IMR-90 (cell line): ENCODE measurements at regions not wholly inside any gene's neighbourhood (a gene's known extent, or its start where the extent isn't known, plus 50 kb on each side); places are given as distances from the start of the nearest gene placed in this dataset.

Source experiments
- ATAC-seq: fragments of 200-7000 bp; cut with Tn5 transposase; 2 replicates; pipeline ENCODE4 v1.9.1; 2020; ENCODE audit warnings: low read depth, mild to moderate bottlenecking, moderate library complexity
- BruUV-seq: library from RNA; stranded (reverse); fragments of 400-500 nt; replicated peaks from 2 replicates; lab custom pipeline; 2021; lab: Mats Ljungman, UMichigan
- CTCF ChIA-PET: fragments of 300-600 bp; formaldehyde crosslinking; extraction: SDS; loops from one replicate; lab custom pipeline; 2021; ENCODE audit warnings: antibody characterized with exemption; lab: Yijun Ruan, JAX
- POLR2A ChIA-PET: fragments of 300-600 bp; sonication (Branson Sonifier 250); formaldehyde crosslinking; loops from one replicate; lab custom pipeline; 2022; ENCODE audit warnings: antibody characterized with exemption; ENCODE audit not compliant: unreplicated experiment; lab: Charles Lee
- DNase-seq: peaks from one replicate; pipeline ENCODE4 v3.0.0; 2013
- H2AFZ ChIP-seq: replicated peaks from 2 replicates; pipeline ENCODE3; 2013; ENCODE audit warnings: low read length, mild to moderate bottlenecking; ENCODE audit not compliant: poor library complexity
- H2AK5ac ChIP-seq: 2 replicates; pipeline ENCODE4 v1.6.1; 2013; ENCODE audit warnings: low read depth, low read length, inconsistent platforms
- H2AK9ac ChIP-seq: replicated peaks from 2 replicates; pipeline ENCODE3; 2013; ENCODE audit warnings: mild to moderate bottlenecking, low read depth, low read length, moderate library complexity; ENCODE audit not compliant: poor library complexity
- H2BK120ac ChIP-seq: 2 replicates; pipeline ENCODE4 v1.6.1; 2013; ENCODE audit warnings: low read depth, low read length, inconsistent platforms
- H2BK15ac ChIP-seq: 3 replicates; pipeline ENCODE4 v1.6.1; 2013; ENCODE audit warnings: low read depth, low read length, inconsistent platforms
- H2BK20ac ChIP-seq: 2 replicates; pipeline ENCODE4 v1.6.1; 2013; ENCODE audit warnings: low read depth, mild to moderate bottlenecking, inconsistent platforms, low read length, moderate library complexity
- H2BK5ac ChIP-seq: 2 replicates; pipeline ENCODE4 v1.6.1; 2013; ENCODE audit warnings: mild to moderate bottlenecking, low read depth, low read length, inconsistent platforms; ENCODE audit not compliant: poor library complexity, severe bottlenecking
- H3K14ac ChIP-seq: replicated peaks from 2 replicates; pipeline ENCODE4 v1.6.1; 2013; ENCODE audit warnings: low read depth, low read length, inconsistent platforms
- H3K18ac ChIP-seq: 2 replicates; pipeline ENCODE4 v1.6.1; 2013; ENCODE audit warnings: low read depth, low read length, control low read depth
- H3K23ac ChIP-seq: 2 replicates; pipeline ENCODE4 v1.6.1; 2013; ENCODE audit warnings: low read depth, low read length, inconsistent platforms
- H3K27ac ChIP-seq: 2 replicates; pipeline ENCODE4 v1.5.1; 2013; ENCODE audit warnings: mild to moderate bottlenecking, control low read depth, low read length; ENCODE audit not compliant: insufficient read depth
- H3K27me3 ChIP-seq: 2 replicates; pipeline ENCODE4 v1.6.1; 2013; ENCODE audit warnings: low read length; ENCODE audit not compliant: control insufficient read depth, insufficient read depth
- H3K36me3 ChIP-seq: 2 replicates; pipeline ENCODE4 v1.6.1; 2013; ENCODE audit warnings: low read length, mixed read lengths; ENCODE audit not compliant: control insufficient read depth, insufficient read depth
- H3K4ac ChIP-seq: 2 replicates; pipeline ENCODE4 v1.6.1; 2013; ENCODE audit warnings: low read depth, low read length, inconsistent platforms
- H3K4me1 ChIP-seq: 2 replicates; pipeline ENCODE4 v1.6.1; 2013; ENCODE audit warnings: low read length, mixed read lengths; ENCODE audit not compliant: control insufficient read depth, insufficient read depth
- H3K4me2 ChIP-seq: 2 replicates; pipeline ENCODE4 v1.6.1; 2013; ENCODE audit warnings: low read depth, mild to moderate bottlenecking, control low read depth, low read length, moderate library complexity
- H3K4me3 ChIP-seq: 2 replicates; pipeline ENCODE4 v1.5.1; 2013; ENCODE audit warnings: low read depth, mild to moderate bottlenecking, control low read depth, low read length, moderate library complexity; ENCODE audit not compliant: insufficient read depth
- H3K56ac ChIP-seq: 2 replicates; pipeline ENCODE4 v1.6.1; 2013; ENCODE audit warnings: low read length, inconsistent platforms; ENCODE audit not compliant: insufficient read depth; ENCODE audit errors: extremely low read depth
- H3K79me1 ChIP-seq, 2 experiments: 2 replicates each; pipeline ENCODE4 v1.6.1; 2013; ENCODE audit warnings: low read length in 2 of 2, inconsistent platforms in 1 of 2, low read depth in 1 of 2
- H3K9ac ChIP-seq: 2 replicates; pipeline ENCODE4 v1.6.1; 2013; ENCODE audit warnings: low read depth, low read length, control low read depth
- H3K9me1 ChIP-seq: 2 replicates; pipeline ENCODE4 v1.6.1; 2013; ENCODE audit warnings: low read length, inconsistent platforms; ENCODE audit not compliant: insufficient read depth
- H3K9me3 ChIP-seq: 2 replicates; pipeline ENCODE4 v1.6.1; 2013; ENCODE audit warnings: low read length; ENCODE audit not compliant: control insufficient read depth, insufficient read depth
- H4K20me1 ChIP-seq: 2 replicates; pipeline ENCODE4 v1.6.1; 2013; ENCODE audit warnings: low read length, inconsistent platforms; ENCODE audit not compliant: insufficient read depth
- H4K5ac ChIP-seq: 2 replicates; pipeline ENCODE4 v1.6.1; 2013; ENCODE audit warnings: mild to moderate bottlenecking, low read depth, low read length, control low read depth
- H4K8ac ChIP-seq, 2 experiments: 2 replicates each; pipeline ENCODE4 v1.6.1; 2013; ENCODE audit warnings: low read depth in 2 of 2, low read length in 2 of 2, control low read depth in 1 of 2, inconsistent platforms in 1 of 2
- H4K91ac ChIP-seq: 2 replicates; pipeline ENCODE4 v1.6.1; 2013; ENCODE audit warnings: low read depth, low read length, inconsistent platforms; ENCODE audit not compliant: insufficient read depth
- CTCF ChIP-seq: conservative IDR thresholded peaks from 2 replicates; pipeline ENCODE4 v1.5.1; 2012; ENCODE audit warnings: mild to moderate bottlenecking, low read depth, low read length, improper control_type of control experiment
- MAFK ChIP-seq: IDR thresholded peaks from 2 replicates; pipeline ENCODE4 v1.6.1; 2012; ENCODE audit warnings: low read depth, low read length, improper control_type of control experiment
- WGBS, 2 experiments: methylation state at CpG; one replicate each; pipeline versions ENCODE4 v1.1.5 to v1.1.7; 2013; ENCODE audit warnings: missing lambda C conversion rate in 2 of 2; ENCODE audit not compliant: insufficient read length in 1 of 2; ENCODE audit errors: extremely low coverage in 2 of 2; 5-methylcytosine and 5-hydroxymethylcytosine counted together
- dilution Hi-C: fragments of 300-500 bp; cut with HindIII; formaldehyde crosslinking; loops from one replicate; pipeline ENCODE4 v1.14.3; 2018; ENCODE audit warnings: low sequenced_read_pairs; ENCODE audit not compliant: unreplicated experiment
- in situ Hi-C: fragments of 300-500 bp; cut with MboI; formaldehyde crosslinking; loops from 3 replicates; pipeline ENCODE4 v1.14.3; 2019; ENCODE audit warnings: low sequenced_read_pairs, inconsistent platforms, mixed read lengths
- intact Hi-C: fragments of 100-400 bp; cut with micrococcal nuclease; formaldehyde crosslinking; loops from 2 replicates; pipeline ENCODE4 v1.10.0; 2022

- Histone ChIP-seq H2AK9ac (no peak overlapping the region), H3K79me1 (no peaks in the 10 kb centered on the region), H3K14ac (no peak overlapping the region), H3K36me3 (no peaks in the 10 kb centered on the region), H2BK5ac (no peak overlapping the region), H3K9ac (no peak overlapping the region), H3K18ac (no peak overlapping the region), H3K4me3 (no peak overlapping the region), H2BK20ac (no peak overlapping the region), H4K5ac (no peak overlapping the region), H3K4me2 (no peak overlapping the region; the same call in 1 of the 2 replicates), H3K4ac (no peak overlapping the region), H4K8ac (no peak overlapping the region), H3K4me1 (no peaks in the 10 kb centered on the region; the same call in 1 of the 2 replicates), H4K20me1 (no peaks in the 10 kb centered on the region), H3K9me3 (no peaks in the 10 kb centered on the region), H2AK5ac (no peak overlapping the region), H2AFZ (no peak overlapping the region), H3K23ac (no peak overlapping the region), H4K91ac (no peak overlapping the region), H3K9me1 (peaks cover 3% of the 10 kb centered on the region; the same call in 1 of the 2 replicates), H3K27me3 (peaks cover 79% of the 10 kb centered on the region), H3K56ac (no peak overlapping the region), H3K27ac (no peak overlapping the region), H2BK120ac (no peak overlapping the region), H2BK15ac (no peak overlapping the region)
- ChIA-PET POLR2A (no interaction called here), CTCF (no interaction called here)
- in situ Hi-C loops (no loop called here), dilution Hi-C loops (no loop called here), intact Hi-C loops (loop anchor here (10.0 kb wide), 1 partner anchor 312 kb away; the partner anchor contains the start of gene PBX3)
- DNase-seq (no peak), ATAC-seq (no peak)
- TF ChIP-seq CTCF (no peak), MAFK (no peak)
- 100% methylated on average over 2 of the region's 10 CpGs; no CpG with 5 or more reads in 1 of the 2 experiments for WGBS, 2 experiments
- BruUV-seq: no TSS peak
Measured at GRCh38 chr9:126056312-126057021, 270.2 kb upstream of the MVB12B start.
